Choroid plexus epithelial cell (primary cell): ENCODE measurements at regions not wholly inside any gene's neighbourhood (a gene's known extent, or its start where the extent isn't known, plus 50 kb on each side); places are given as distances from the start of the nearest gene placed in this dataset.

Experiments
- DNase-seq: peaks from one replicate; pipeline ENCODE4 v3.0.0-alpha.2; 2010; ENCODE audit warnings: low read depth
- H3K4me3 ChIP-seq: 2 replicates; pipeline ENCODE4 v1.5.1; 2011; ENCODE audit warnings: low read depth, mild to moderate bottlenecking, control low read depth, low read length, moderate library complexity
- CTCF ChIP-seq: conservative IDR thresholded peaks from 2 replicates; pipeline ENCODE4 v1.5.1; 2011; ENCODE audit warnings: low read depth, mild to moderate bottlenecking, control low read depth, inconsistent platforms, low read length, moderate library complexity

GRCh38 chr18:55047546-55047945 is 88.3 kb upstream of the CCDC68 start:
- no peak overlapping the region for H3K4me3 ChIP-seq
- TF ChIP-seq CTCF = no peak
- DNase-seq = peak; percentile 70

GRCh38 chr18:55041366-55041765 is 82.1 kb upstream of the CCDC68 start:
- DNase-seq = no peak
- no peak overlapping the region for H3K4me3 ChIP-seq
- TF ChIP-seq CTCF = no peak

DNA sequence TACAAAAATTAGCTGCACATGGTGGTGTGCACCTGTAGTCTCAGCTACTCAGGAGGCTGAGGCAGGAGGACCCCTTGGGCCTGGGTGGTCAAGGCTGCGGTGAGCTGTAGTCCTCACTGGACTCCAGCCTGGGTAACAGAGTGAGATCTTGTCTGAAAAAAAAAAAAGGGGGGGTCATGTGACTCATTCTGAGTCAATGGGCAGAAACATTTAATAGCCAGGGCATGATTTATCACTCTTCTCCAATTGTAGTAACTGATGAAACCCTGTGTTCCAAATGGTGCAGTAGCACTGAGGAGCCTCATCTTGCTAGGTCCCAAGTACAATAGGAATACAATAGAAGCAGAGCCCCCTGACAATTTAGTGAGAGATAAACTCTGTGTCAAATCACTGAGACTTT is 78.9 kb upstream of the CCDC68 start:
- no peak overlapping the region for H3K4me3 ChIP-seq
- no peak for DNase-seq
- no peak for TF ChIP-seq CTCF

DNA sequence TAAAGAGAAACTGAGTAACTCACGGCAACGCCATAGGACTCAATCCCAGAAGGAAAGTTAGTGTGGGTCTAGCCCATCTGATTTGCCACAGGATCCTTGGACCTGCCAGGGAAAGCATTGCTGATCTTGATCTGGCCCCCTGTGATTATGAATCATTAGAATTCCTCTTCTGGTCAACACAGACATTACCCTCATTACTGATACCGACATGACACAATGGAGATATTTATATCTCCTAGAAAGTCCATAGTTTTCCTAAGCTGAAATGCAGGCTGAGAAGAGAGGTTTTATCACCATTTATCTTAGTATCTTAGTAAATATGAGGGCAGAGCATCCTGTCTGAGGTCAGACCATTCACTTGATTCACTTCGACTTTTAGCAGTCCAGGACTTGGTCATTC is 75.5 kb upstream of the CCDC68 start:
- no peak for DNase-seq
- H3K4me3 ChIP-seq = no peak overlapping the region
- TF ChIP-seq CTCF = no peak

DNA sequence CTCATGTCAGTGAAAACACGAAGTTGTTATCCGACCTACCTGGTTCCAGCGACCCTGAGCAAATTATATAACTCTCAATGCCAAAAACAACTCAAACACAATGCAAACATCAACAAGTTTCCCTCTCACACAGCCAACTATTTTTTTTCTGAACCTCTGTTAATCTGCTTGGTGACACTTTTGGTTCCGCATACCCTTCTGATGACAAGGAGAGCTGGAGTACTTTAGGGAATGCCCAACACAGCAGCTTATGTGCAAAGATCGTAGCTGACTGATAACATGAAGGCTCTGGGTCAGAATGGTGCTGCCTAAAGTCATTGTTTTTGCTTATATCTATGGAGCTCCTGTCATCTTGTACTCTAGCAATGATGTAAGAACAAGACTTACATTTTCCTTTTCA is 72.7 kb upstream of the CCDC68 start:
- no peak for TF ChIP-seq CTCF
- DNase-seq = no peak
- no peak overlapping the region for H3K4me3 ChIP-seq

- H3K4me3 ChIP-seq = no peak overlapping the region
- DNase-seq = no peak
- TF ChIP-seq CTCF = no peak
Observed at GRCh38 chr18:55031576-55031975, 72.3 kb upstream of the CCDC68 start.

DNA sequence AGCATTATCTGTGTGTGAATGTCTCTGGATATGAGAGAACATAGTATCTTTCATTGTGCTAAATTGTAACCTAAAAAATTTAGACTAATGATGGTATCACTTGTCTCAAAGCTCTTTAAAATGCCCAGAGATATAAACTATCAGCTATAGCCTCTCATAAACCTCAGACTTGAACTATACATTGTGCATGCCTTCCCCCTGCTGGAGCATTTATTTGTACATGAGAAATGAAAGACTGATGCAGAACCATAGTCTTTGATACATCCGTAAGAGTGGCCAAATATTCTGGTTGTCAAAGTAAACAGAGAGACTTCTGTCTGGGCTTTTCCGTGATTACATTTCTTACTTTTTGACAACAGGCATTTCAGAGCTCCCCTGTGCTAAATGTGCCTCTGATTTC is 71.9 kb upstream of the CCDC68 start:
- no peak for TF ChIP-seq CTCF
- no peak for DNase-seq
- no peak overlapping the region for H3K4me3 ChIP-seq
